Kidney (tissue), 13 donors: ENCODE measurements at regions not wholly inside any gene's neighbourhood (a gene's known extent, or its start where the extent isn't known, plus 50 kb on each side); places are given as distances from the start of the nearest gene placed in this dataset.

Experiments
- DNase-seq, 5 donors: peaks; one replicate each; pipeline ENCODE4 v3.0.0-alpha.2; 2013 to 2020
- FAIRE-seq: peaks from 2 replicates; lab custom pipeline; 2012; peaks lifted over from hg19 to GRCh38; lab: Jason Lieb, UNC
- H3K27ac ChIP-seq, 2 donors: one replicate each; pipeline ENCODE4 v1.7.0; 2013; ENCODE audit warnings: low read depth in 2 of 2, low read length in 2 of 2, inconsistent platforms in 1 of 2
- H3K27me3 ChIP-seq: one replicate; pipeline ENCODE4 v1.7.1; 2013; ENCODE audit warnings: low read length, inconsistent platforms; ENCODE audit not compliant: control insufficient read depth, insufficient read depth
- H3K36me3 ChIP-seq, 3 donors: one replicate each; pipeline versions ENCODE4 v1.7.0 to v1.7.1; 2013; ENCODE audit warnings: low read length in 3 of 3, control low read depth in 1 of 3, inconsistent platforms in 1 of 3; ENCODE audit not compliant: insufficient read depth in 3 of 3, control insufficient read depth in 2 of 3
- H3K4me1 ChIP-seq, 3 donors: one replicate each; pipeline versions ENCODE4 v1.7.0 to v1.7.1; 2013; ENCODE audit warnings: low read length in 3 of 3, inconsistent platforms in 1 of 3, low read depth in 1 of 3; ENCODE audit not compliant: control insufficient read depth in 2 of 3, insufficient read depth in 2 of 3
- H3K4me3 ChIP-seq, 3 donors: one replicate each; pipeline versions ENCODE4 v1.7.0 to v1.8.1; 2013; ENCODE audit warnings: low read length in 3 of 3, control low read depth in 1 of 3, inconsistent platforms in 1 of 3
- H3K9ac ChIP-seq, 3 donors: one replicate each; pipeline versions ENCODE4 v1.7.0 to v1.7.1; 2013; ENCODE audit warnings: low read length in 3 of 3, control low read depth in 1 of 3, inconsistent platforms in 1 of 3
- H3K9me3 ChIP-seq, 3 donors: one replicate each; pipeline versions ENCODE4 v1.7.0 to v1.7.1; 2013; ENCODE audit warnings: low read length in 3 of 3, control low read depth in 1 of 3, inconsistent platforms in 1 of 3; ENCODE audit not compliant: control insufficient read depth in 2 of 3, insufficient read depth in 1 of 3
- CTCF ChIP-seq: IDR thresholded peaks from 3 replicates; pipeline ENCODE4 v1.5.1; 2012; ENCODE audit warnings: mild to moderate bottlenecking, moderate library complexity, borderline replicate concordance; ENCODE audit not compliant: insufficient read depth; ENCODE audit errors: extremely low read depth
- intact Hi-C: fragments of 100-400 bp; cut with DNase I; formaldehyde crosslinking; loops from one replicate; pipeline ENCODE4 v1.11.1; 2022
- donor health status: control.
- donor health status: control.
- donor health status: control.
- donor health status: control.
- donor health status: control.
- donor health status: DM: yes; HTN: yes; CAD: no.
- donor health status: Normal renal cell carcinoma (clear cell type).

GRCh38 chr3:40672861-40673260 is 148.1 kb downstream of the ZNF621 start:
- TF ChIP-seq CTCF, result no peak
- Histone ChIP-seq H3K27me3 (no peaks in the 10 kb centered on the region), H3K4me1 (no peaks in the 10 kb centered on the region), H3K9ac (no peak overlapping the region), H3K4me3 (no peak overlapping the region), H3K36me3 (no peaks in the 10 kb centered on the region), H3K27ac (no peak overlapping the region), H3K9me3 (no peaks in the 10 kb centered on the region)
- intact Hi-C loops, result no loop called here
- no peak for FAIRE-seq
- DNase-seq, result no peak

- Histone ChIP-seq H3K4me1 (peaks cover 0 to 2% (median 0%) of the 10 kb centered on the region in 3 donors), H3K27me3 (no peaks in the 10 kb centered on the region), H3K4me3 (no peak overlapping the region), H3K27ac (no peak overlapping the region), H3K9ac (no peak overlapping the region), H3K9me3 (no peaks in the 10 kb centered on the region), H3K36me3 (no peaks in the 10 kb centered on the region)
- TF ChIP-seq CTCF, result no peak
- DNase-seq (no peak), FAIRE-seq (no peak)
- intact Hi-C loops, result no loop called here
Measured at GRCh38 chr3:40677321-40677720, 152.6 kb downstream of the ZNF621 start.

GRCh38 chr3:40677749-40678148 is 153.0 kb downstream of the ZNF621 start:
- H3K9ac ChIP-seq, result no peak overlapping the region
- H3K27ac ChIP-seq, result no peak overlapping the region
- intact Hi-C loops, result no loop called here
- TF ChIP-seq CTCF, result no peak
- H3K27me3 ChIP-seq, result no peaks in the 10 kb centered on the region
- H3K4me3 ChIP-seq, result no peak overlapping the region
- no peak for FAIRE-seq
- H3K4me1 ChIP-seq, result peaks cover 0 to 2% (median 0%) of the 10 kb centered on the region in 3 donors
- no peak for DNase-seq
- no peaks in the 10 kb centered on the region for H3K9me3 ChIP-seq
- H3K36me3 ChIP-seq, result no peaks in the 10 kb centered on the region

- H3K27me3 ChIP-seq, result no peaks in the 10 kb centered on the region
- H3K9me3 ChIP-seq, result no peaks in the 10 kb centered on the region
- no peak overlapping the region for H3K27ac ChIP-seq
- no peak for DNase-seq
- no peak for FAIRE-seq
- no peaks in the 10 kb centered on the region for H3K36me3 ChIP-seq
- TF ChIP-seq CTCF, result no peak
- intact Hi-C loops, result no loop called here
- peaks cover 0 to 2% (median 0%) of the 10 kb centered on the region in 3 donors for H3K4me1 ChIP-seq
- no peak overlapping the region for H3K4me3 ChIP-seq
- no peak overlapping the region for H3K9ac ChIP-seq
Measured at GRCh38 chr3:40679290-40679689, 154.5 kb downstream of the ZNF621 start.
